Testis (tissue), 2 donors: ENCODE measurements at regions not wholly inside any gene's neighbourhood (a gene's known extent, or its start where the extent isn't known, plus 50 kb on each side); places are given as distances from the start of the nearest gene placed in this dataset.

Experiments used
- POLR2A ChIP-seq: fragments of 450-650 bp; IDR thresholded peaks from one replicate; pipeline ENCODE4 v1.6.1; 2017; ENCODE audit warnings: antibody characterized with exemption, mild to moderate bottlenecking, moderate library complexity
- TF ChIP-seq, protein P1 (sequence below), 3 experiments: fragments of 450-650 bp in 2 of 3; fragments of 200-600 bp in 1 of 3; sonication (generic) in 1 of 3; IDR thresholded peaks; one replicate each; pipeline ENCODE4 v1.5.1; 2016 to 2019; ENCODE audit warnings: antibody characterized with exemption in 3 of 3, mild to moderate bottlenecking in 2 of 3, moderate library complexity in 1 of 3

- TF ChIP-seq, protein P1, sequence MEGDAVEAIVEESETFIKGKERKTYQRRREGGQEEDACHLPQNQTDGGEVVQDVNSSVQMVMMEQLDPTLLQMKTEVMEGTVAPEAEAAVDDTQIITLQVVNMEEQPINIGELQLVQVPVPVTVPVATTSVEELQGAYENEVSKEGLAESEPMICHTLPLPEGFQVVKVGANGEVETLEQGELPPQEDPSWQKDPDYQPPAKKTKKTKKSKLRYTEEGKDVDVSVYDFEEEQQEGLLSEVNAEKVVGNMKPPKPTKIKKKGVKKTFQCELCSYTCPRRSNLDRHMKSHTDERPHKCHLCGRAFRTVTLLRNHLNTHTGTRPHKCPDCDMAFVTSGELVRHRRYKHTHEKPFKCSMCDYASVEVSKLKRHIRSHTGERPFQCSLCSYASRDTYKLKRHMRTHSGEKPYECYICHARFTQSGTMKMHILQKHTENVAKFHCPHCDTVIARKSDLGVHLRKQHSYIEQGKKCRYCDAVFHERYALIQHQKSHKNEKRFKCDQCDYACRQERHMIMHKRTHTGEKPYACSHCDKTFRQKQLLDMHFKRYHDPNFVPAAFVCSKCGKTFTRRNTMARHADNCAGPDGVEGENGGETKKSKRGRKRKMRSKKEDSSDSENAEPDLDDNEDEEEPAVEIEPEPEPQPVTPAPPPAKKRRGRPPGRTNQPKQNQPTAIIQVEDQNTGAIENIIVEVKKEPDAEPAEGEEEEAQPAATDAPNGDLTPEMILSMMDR (IDR thresholded peaks at IDR 0.05), result no peak
- no peak for TF ChIP-seq POLR2A
Measured at GRCh38 chr2:61590214-61590613, 52.1 kb upstream of the XPO1 start.
